SU-DHL-6 (cell line): ENCODE measurements at regions not wholly inside any gene's neighbourhood (a gene's known extent, or its start where the extent isn't known, plus 50 kb on each side); places are given as distances from the start of the nearest gene placed in this dataset.

Experiments
- H2AFZ ChIP-seq: fragments of 200-600 bp; sonication (generic); 2 replicates; pipeline ENCODE4 v1.6.1; 2014; ENCODE audit warnings: low read depth, mild to moderate bottlenecking, moderate library complexity, mixed read lengths, antibody characterized with exemption, low read length; ENCODE audit not compliant: severe bottlenecking
- H3F3A ChIP-seq: fragments of 200-600 bp; shearing (Covaris generic); 2 replicates; pipeline ENCODE4 v1.6.0; 2016; ENCODE audit warnings: antibody characterized with exemption, mild to moderate bottlenecking; ENCODE audit not compliant: insufficient read depth
- H3K27ac ChIP-seq: fragments of 200-600 bp; sonication (generic); 2 replicates; pipeline ENCODE4 v1.5.1; 2016; ENCODE audit warnings: low read depth, mild to moderate bottlenecking, low read length, moderate library complexity, mixed read lengths
- H3K27me3 ChIP-seq: fragments of 200-600 bp; sonication (generic), shearing (Covaris generic); 2 replicates; pipeline ENCODE4 v1.6.0; 2014; ENCODE audit warnings: mild to moderate bottlenecking, low read length
- H3K36me3 ChIP-seq: fragments of 200-600 bp; sonication (generic); 2 replicates; pipeline ENCODE4 v1.6.1; 2014; ENCODE audit warnings: mild to moderate bottlenecking, low read length, mixed read lengths
- H3K4me2 ChIP-seq: fragments of 300-600, 200-600 bp; shearing (Covaris generic), sonication (generic); 2 replicates; pipeline ENCODE4 v1.6.0; 2014; ENCODE audit warnings: low read length, low read depth, mild to moderate bottlenecking; ENCODE audit not compliant: poor library complexity, severe bottlenecking
- H3K4me3 ChIP-seq: fragments of 200-600 bp; sonication (generic); 2 replicates; pipeline ENCODE4 v1.5.1; 2014; ENCODE audit warnings: antibody characterized with exemption, low read length, mild to moderate bottlenecking, mixed read lengths; ENCODE audit not compliant: insufficient read depth, poor library complexity, severe bottlenecking
- H3K79me2 ChIP-seq: fragments of 200-600 bp; sonication (generic); 2 replicates; pipeline ENCODE4 v1.6.1; 2014; ENCODE audit warnings: mild to moderate bottlenecking, low read length, moderate library complexity; ENCODE audit not compliant: insufficient read depth
- H3K9ac ChIP-seq: fragments of 200-600 bp; sonication (generic); 2 replicates; pipeline ENCODE4 v1.7.0; 2014; ENCODE audit warnings: mild to moderate bottlenecking, low read length
- H3K9me2 ChIP-seq: fragments of 200-600 bp; sonication (generic); replicated peaks from 2 replicates; pipeline ENCODE4 v1.6.1; 2014; ENCODE audit warnings: low read length; ENCODE audit not compliant: insufficient read depth
- H3K9me3 ChIP-seq: fragments of 200-600 bp; sonication (generic); 2 replicates; pipeline ENCODE4 v1.6.1; 2014; ENCODE audit warnings: low read length, mixed read lengths; ENCODE audit not compliant: insufficient read depth
- H4K20me1 ChIP-seq: fragments of 200-600 bp; sonication (generic); 2 replicates; pipeline ENCODE4 v1.6.1; 2014; ENCODE audit warnings: low read depth, mild to moderate bottlenecking, antibody characterized with exemption, low read length, moderate library complexity, mixed read lengths
- EZH2phosphoT487 ChIP-seq: fragments of 200-600 bp; sonication (generic), shearing (Covaris generic); conservative IDR thresholded peaks from 2 replicates; pipeline ENCODE4 v1.6.1; 2018; ENCODE audit warnings: mild to moderate bottlenecking, antibody characterized with exemption, low read length, moderate library complexity, mixed read lengths
- TF ChIP-seq, protein P1 (sequence below): fragments of 200-600 bp; sonication (generic); IDR thresholded peaks from one replicate; pipeline ENCODE4 v1.5.1; 2017; ENCODE audit warnings: antibody characterized with exemption, mild to moderate bottlenecking, low read length, moderate library complexity; ENCODE audit not compliant: insufficient read depth, poor library complexity, severe bottlenecking

DNA sequence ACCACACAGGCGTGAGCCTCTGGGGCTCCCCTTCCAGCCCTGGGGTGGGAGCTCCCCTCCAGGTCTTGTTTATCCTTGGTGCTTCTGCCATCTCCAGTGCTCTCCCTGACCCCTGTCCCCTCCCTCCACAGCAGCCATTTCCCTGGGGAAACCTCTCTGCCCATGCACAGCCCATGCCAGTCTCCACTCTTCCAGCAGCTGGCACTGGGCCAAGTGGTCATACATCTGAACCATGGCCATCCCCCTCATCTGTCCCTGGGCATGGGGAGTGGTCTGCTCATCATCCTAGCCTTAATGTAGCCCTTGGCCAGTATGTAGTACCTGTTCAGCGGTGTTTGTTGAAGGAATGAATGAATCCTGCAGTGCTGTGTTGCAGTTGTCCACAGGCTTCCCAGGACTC, 172.4 kb upstream of the ZNF32 start:
- TF ChIP-seq, protein P1, sequence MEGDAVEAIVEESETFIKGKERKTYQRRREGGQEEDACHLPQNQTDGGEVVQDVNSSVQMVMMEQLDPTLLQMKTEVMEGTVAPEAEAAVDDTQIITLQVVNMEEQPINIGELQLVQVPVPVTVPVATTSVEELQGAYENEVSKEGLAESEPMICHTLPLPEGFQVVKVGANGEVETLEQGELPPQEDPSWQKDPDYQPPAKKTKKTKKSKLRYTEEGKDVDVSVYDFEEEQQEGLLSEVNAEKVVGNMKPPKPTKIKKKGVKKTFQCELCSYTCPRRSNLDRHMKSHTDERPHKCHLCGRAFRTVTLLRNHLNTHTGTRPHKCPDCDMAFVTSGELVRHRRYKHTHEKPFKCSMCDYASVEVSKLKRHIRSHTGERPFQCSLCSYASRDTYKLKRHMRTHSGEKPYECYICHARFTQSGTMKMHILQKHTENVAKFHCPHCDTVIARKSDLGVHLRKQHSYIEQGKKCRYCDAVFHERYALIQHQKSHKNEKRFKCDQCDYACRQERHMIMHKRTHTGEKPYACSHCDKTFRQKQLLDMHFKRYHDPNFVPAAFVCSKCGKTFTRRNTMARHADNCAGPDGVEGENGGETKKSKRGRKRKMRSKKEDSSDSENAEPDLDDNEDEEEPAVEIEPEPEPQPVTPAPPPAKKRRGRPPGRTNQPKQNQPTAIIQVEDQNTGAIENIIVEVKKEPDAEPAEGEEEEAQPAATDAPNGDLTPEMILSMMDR, result no peak
- no peak for TF ChIP-seq EZH2phosphoT487
- Histone ChIP-seq H3F3A (no peaks in the 10 kb centered on the region), H3K79me2 (no peaks in the 10 kb centered on the region), H3K9ac (no peak overlapping the region), H3K4me2 (no peak overlapping the region), H3K27ac (no peak overlapping the region), H3K9me3 (no peaks in the 10 kb centered on the region), H3K4me3 (no peak overlapping the region), H3K36me3 (no peaks in the 10 kb centered on the region), H3K27me3 (no peaks in the 10 kb centered on the region), H4K20me1 (no peaks in the 10 kb centered on the region), H2AFZ (no peak overlapping the region), H3K9me2 (no peaks in the 10 kb centered on the region)

DNA sequence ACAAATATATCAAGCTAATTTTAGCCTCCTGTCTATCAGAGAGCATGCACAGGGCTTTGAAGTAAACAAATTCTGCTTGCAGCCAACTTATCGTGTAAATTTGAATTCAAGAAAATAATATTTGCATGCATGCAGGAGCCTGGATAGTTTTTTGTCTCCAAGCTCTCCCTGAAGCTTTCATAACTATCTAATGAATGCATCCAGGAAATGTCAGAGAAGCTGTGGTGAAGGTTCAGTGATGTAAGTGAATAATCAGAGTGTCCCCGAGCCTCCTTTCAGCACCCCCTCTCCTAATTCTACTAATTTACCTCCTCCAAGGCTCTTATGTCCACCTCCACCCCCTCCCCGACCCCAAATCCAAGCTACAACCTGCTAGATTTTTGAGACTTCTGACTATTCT, 172.0 kb upstream of the ZNF32 start:
- Histone ChIP-seq H3K4me2 (no peak overlapping the region), H3K9ac (no peak overlapping the region), H3K4me3 (no peak overlapping the region), H3K27ac (no peak overlapping the region), H3F3A (no peaks in the 10 kb centered on the region), H3K9me3 (no peaks in the 10 kb centered on the region), H3K27me3 (no peaks in the 10 kb centered on the region), H3K9me2 (no peaks in the 10 kb centered on the region), H4K20me1 (no peaks in the 10 kb centered on the region), H2AFZ (no peak overlapping the region), H3K79me2 (no peaks in the 10 kb centered on the region), H3K36me3 (no peaks in the 10 kb centered on the region)
- no peak for TF ChIP-seq EZH2phosphoT487
- TF ChIP-seq, protein P1, result no peak

DNA sequence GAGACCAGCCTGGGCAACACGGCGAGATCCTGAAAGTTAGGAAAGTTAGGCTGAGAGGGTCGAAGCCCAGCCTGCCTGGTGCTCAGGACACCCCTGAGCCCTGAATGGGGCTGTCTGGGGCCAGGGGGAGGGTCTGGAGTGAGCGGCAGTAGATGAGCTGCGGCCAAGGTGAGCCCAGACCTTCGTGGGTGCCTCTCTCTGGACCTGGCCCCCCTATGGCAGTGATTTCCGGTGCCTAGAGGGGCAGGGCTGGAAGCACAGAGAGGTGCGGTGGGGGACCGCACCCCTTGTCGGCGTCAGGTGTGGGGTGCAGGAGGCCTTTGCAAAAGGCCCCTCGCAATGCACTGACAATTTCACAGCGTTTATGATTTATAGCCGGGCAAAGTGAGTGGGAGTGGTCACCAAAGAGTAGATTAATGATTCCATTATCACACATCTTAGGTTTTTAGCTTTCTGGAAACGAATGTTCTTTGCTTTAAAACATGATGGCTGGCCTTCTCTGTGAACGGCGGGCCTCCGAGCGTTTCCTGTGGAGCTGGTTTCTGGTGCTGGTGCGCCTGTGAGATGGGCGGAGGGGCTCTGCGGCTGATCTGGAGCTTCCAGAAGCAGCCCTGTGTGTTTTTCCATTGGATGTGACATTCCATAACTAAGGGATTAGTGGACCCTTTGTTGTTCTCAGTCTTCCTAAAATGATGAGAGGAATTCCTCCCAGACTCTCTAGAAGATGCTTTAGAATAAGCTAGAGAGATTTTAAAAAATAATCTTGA, 171.0 kb upstream of the ZNF32 start:
- Histone ChIP-seq H3K36me3 (no peaks in the 10 kb centered on the region), H3K4me2 (no peak overlapping the region), H3K79me2 (no peaks in the 10 kb centered on the region), H3K9ac (no peak overlapping the region), H3F3A (no peaks in the 10 kb centered on the region), H2AFZ (no peak overlapping the region), H3K4me3 (no peak overlapping the region), H3K9me3 (no peaks in the 10 kb centered on the region), H4K20me1 (no peaks in the 10 kb centered on the region), H3K27ac (no peak overlapping the region), H3K27me3 (no peaks in the 10 kb centered on the region), H3K9me2 (no peaks in the 10 kb centered on the region)
- TF ChIP-seq, protein P1, result no peak
- TF ChIP-seq EZH2phosphoT487, result no peak
